Globus pallidus (tissue), 1 donor: ENCODE measurements at regions not wholly inside any gene's neighbourhood (a gene's known extent, or its start where the extent isn't known, plus 50 kb on each side); places are given as distances from the start of the nearest gene placed in this dataset.
"Not testable (repeated sequence)": the region's sequence is repeated elsewhere in the genome, so short reads cannot be mapped to it uniquely, and the experiment has no call there.

ENCODE experiments used
- DNase-seq: peaks from one replicate; pipeline ENCODE4 v3.0.0-alpha.2; 2015; ENCODE audit warnings: low spot score

DNA sequence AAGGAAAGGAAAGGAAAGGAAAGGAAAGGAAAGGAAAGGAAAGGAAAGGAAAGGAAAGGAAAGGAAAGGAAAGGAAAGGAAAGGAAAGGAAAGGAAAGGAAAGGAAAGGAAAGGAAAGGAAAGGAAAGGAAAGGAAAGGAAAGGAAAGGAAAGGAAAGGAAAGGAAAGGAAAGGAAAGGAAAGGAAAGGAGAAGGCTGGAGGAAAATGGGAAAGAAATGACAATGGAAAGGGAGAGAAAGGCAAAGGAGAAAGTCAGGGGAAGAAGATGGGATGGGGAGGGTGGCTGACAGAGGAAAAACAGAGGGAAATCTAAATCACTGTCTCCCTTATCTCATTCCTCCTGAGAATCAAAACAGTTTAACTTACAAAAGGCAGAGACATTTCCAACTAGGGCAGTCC is 156.3 kb downstream of the C1D start:
- DNase-seq, result not testable (repeated sequence)

DNA sequence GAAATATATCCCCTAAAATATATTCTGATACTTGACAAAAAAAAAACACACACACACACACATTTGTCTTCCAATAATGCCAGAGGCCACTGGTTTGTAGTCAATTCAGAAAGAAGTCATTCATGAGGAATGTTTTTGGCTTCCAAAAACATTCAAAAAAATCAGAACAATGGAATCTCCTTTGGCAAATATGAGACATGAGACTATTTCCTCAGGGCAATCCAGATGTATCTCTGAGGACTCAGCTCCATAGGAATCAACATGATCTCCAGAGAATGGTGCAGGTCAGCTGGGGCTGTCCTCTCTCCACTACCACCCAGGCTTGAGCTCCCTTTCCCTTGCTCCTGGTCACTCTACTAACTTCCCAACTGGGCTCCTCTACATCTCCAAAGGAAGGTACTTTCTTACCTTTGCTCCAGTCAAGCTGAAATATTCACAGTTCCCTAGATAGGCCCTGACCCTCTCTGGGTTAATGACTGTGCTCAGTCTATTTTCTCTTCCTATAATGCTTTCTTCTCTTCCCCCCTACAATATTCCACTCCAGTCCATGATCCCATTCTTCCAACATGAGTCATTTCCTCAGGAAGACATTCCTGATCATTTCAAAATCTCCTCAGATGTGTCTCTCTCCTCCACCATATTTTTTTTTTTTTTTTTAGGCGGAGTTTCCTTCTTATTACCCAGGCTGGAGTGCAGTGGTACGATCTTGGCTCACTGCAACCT is 145.3 kb downstream of the C1D start:
- no peak for DNase-seq

DNA sequence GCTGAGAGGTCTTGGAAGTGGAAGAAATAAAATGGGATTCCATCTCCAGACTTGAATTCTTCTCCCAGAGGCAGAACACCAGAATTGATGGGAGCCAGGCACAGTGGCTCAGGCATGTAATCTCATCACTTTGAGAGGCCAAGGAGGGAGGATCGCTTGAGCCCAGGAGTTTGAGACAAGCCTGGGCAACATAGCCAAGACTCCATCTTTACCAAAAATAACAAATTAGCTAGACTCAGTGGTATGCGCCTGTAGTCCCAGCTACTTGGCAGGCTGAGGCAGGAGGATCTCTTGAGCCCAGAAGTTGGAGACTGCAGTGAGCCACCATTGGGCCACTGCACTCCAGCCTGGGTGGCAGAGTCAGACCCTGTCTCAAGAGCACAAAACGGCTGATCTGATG is 144.3 kb downstream of the C1D start:
- DNase-seq, result no peak

DNA sequence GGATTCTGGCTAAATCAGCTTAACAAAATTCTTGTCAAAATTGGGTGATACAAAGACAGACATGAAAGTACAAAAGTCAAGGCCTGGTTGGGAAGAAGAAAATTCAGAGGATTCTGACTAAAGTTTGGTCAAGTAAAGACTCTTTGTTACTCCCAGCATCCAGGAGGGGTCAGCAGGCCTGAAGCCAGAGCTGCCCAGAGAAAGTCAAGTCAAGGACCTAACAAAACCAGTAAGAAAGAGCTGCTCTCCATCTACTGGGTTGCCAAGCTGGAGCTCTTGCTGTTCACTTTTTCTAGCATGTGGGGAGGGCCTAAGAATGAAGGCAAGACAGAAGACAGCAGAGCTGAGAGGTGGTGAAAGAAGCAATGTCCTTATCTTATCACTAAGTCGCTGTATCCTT is 143.3 kb downstream of the C1D start:
- DNase-seq, result no peak

DNA sequence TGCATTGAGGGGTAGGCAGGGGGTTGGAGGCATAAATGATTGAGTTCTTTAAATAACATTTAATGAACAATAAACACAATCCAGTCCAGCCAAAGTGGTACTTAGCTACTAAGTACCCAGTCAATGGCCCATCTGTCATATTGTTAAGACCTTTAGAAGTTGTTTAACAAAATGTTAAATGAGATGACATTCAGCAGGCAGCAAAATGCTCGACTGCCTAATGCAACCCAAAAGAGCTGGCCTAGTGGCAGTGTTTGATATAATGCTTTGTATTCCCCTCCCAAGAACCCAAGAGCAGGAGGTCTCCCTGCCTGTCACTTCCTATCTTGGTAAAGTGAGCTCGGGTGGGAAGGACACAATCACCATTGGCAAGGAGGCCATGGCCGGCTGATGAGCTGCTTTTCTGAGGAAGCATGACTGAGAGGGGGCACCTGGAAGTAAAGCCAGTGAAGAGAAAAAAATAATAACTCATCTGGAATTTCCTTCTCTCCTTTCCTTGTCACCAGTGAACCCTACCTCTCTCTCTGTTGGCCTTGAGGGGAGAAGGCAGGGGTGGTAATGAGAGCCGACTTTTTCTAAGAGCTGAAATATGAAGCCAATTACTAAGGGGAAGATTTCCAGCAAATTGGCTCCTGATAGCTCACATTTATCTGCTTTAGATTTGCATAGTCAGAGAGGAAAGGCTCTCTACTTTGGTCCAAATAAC is 140.6 kb downstream of the C1D start:
- no peak for DNase-seq

DNA sequence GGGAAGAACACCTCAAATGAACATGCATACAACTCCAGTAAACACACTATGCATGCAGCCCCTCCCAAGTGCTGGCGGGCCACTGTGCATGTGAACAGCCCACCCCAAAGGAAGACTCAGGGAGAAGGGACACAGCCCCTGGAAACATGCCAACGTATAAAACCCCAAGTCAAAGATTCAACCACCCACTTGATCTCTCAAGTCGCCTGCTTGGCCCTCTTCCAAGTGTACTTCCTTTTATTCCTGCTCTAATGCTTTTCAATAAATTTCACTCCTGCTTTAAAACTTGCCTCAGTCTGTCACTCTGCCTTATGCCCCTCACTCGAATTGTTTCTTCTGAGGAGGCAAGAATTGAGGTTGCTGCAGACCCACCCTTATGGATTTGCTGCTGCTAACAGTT is 139.1 kb downstream of the C1D start:
- no peak for DNase-seq

DNA sequence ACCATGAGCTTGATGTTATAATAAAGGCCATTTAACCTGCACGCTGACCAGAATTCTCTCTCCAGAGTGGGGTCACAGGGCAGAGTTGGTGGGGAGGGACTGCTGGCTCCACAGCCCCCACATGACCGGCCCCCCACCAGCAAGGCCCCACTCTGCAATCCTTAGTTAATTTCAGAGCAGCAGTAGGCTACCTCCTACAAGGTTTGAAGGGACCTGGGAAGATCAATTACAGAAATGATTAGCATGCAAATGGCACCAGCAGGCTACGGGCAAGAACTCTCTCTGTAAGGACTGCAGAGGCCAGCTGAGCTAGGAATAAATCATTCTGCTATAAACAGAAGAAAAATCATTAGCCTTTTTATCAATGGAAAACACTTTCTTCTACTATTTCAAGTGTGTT is 135.3 kb downstream of the C1D start:
- no peak for DNase-seq

DNA sequence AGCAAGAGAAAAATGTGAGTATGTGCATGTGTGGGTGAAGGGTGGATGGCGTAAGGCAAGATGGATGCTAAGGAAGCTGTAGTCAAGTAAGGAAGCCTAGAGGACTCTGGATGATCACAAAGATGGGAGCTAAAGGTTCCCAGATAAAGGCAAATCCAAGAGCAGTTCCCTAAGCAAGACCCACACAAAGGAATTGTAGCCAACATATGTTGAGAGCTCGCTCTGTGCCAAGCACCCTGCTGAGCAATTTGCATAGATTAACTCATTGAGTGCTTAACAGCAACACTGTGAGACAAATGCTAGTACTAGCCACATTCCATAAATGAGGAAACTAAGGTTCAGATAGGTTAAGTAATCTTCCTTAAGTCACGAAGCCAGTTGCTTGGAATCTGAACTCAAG is 132.6 kb downstream of the C1D start:
- DNase-seq, result no peak

DNA sequence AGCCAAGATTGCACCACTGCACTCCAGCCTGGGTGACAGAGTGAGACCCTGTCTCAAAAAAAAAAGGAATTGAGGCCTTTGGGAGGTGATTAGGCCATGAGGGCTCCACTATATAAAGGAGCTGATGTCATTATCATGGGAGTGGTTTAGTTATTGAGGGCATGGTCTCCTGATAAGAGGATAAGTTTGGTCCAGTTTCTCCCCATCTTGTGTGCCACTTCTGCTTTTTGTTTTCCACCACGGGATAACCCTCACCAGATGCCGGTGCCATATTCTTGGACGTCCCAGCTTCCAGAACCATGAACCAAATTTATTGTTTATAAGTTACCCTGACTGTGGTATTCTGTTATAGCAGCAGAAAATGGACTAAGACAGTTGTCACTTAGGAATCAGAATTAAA is 125.8 kb downstream of the C1D start:
- no peak for DNase-seq

DNA sequence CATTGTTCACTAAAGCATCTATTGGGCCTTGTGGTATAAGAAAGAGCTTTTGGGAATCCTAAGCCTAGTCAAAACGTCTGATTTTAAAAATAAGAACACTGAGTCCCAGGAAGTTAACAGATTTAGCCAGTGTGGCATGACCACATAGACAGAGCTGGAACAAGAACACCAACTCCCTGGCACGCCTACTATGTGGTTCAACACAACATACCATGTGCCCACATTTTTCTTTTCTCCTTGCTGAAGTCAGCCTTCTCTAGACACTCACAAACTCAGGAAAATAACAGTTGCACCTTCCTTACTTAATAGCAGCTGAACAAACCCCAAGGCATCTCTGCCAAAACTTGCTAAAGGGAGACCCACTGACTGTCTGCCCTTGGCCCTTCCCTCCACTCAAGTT is 124.8 kb downstream of the C1D start:
- DNase-seq, result no peak

DNA sequence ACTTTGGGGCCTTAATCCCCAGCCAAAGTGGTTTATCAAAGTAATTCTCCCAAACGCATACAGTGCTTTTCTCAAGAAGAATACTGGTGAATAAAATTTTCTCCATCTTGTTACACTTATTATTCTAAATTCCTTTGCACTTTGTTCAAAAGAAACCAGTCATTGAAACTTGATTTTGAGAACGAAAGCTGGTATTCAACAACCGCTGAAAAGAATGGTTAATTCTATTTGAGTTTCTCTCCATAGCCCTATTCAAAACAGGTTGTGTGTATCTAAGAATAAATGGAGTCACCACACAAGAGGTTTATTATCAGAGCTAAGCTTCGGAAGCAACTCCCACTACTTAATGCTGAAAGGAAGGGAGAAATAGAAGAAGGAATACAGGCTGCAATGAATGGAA is 117.7 kb downstream of the C1D start:
- no peak for DNase-seq

DNA sequence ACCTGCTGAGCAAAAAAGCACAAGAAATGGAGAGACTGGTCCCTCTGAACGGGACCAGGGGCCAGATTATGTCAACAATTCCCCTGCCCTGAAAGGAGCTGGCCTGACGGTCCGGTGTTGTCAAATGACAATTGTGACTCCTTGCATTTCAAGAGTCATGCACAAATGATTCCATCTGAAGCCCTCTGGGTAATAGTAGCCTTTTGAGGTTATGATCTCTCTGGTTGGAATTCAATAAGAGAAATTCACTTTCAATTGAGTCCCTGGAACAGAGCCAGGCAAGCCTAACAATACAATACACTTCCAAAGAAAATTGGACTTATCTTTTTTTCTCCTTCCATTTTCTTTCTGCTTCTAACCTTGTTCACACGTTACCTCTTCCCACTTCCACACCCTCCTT is 116.9 kb downstream of the C1D start:
- no peak for DNase-seq

DNA sequence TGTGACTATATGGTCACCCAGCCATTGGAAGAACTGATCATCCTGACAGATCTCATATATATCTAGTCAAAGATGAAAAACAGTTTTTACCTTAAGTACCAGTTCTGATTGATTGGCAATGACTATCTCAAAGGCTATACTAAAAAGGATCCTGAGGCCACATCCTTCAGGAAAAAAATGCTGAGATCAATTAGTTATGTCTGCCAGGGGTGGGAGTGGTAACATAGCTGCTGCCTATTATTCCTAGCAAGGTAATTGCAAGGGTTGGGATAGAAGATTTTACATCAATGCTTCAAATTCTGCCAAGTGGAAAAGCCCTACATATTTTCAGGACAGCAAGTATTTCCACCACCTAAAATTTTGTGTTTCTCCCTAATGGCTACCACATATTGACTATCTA is 114.7 kb downstream of the C1D start:
- DNase-seq, result no peak

DNA sequence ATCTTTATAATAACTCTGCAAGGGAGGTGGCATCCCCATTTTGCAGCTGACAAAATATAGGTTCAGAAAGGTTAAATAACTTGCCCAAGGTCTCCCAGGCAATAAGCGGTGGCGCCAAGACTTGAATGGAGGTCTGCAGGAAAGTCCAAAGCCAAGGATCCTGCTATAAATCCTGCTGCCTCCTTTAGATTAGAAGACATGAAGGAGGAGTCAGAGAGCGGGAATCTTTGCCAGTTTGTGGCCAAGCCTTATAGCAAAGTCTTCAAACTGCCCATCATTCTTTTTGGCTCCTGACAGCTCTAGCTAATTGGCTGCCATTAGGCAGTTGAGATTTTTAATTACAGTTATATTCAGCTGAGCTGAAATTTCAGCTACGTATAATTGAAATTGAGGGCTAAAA is 114.3 kb downstream of the C1D start:
- DNase-seq, result no peak

DNA sequence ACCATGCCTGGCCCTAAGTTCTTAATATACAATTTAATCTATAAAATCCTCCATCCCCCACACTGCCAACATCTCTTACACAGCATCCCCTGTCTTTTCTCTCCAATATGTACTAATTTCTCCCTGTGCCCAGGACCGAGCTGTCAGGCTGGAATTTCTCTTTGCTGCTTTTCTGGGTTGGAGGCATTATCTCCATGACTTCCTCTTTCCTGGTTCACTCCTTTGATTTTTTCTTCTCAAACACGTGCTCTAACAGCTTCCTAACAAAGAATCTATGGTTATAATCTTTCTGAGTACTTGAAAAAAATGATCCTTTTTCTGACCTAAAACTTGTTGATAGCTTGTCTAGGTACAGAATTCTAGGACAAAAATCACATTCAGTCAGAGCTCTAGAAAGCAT is 112.8 kb downstream of the C1D start:
- DNase-seq, result no peak

DNA sequence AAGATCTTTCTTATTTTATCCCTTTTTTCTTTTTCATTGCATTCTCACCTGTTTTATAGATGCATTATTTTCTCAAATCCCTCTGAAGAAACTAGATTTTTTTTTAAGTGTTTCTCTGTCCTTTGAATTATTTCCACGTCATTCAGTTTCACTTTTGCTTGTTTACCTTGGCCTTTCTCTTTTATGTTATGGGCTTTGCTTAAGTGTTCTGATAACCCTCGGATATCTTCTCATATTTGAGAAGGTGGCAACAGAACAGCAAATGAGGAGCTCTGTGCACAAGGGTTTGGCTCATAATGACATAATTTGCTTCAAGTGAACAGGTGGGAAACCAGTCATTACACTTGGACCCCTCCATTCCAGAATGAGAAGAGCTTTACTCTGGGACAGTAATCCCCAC is 111.9 kb downstream of the C1D start:
- DNase-seq, result no peak

DNA sequence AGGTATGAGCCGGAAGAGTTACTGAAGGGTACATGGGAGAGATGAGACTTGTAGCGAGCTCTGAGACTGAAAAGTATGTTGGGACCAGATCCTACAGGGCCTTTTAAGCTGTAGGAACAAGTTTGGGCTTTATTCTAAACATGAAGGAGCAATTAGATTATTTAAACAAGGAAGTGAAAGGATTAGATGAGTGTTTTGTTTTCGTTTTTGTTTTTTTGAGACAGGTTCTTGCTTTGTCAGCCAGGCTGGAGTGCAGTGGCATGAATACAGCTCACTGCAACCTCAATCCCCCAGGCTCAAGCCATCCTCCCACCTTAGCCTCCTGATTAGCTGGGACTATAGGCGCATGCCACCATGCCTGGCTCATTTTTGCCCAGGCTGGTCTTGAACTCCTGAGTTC is 110.7 kb downstream of the C1D start:
- no peak for DNase-seq

DNA sequence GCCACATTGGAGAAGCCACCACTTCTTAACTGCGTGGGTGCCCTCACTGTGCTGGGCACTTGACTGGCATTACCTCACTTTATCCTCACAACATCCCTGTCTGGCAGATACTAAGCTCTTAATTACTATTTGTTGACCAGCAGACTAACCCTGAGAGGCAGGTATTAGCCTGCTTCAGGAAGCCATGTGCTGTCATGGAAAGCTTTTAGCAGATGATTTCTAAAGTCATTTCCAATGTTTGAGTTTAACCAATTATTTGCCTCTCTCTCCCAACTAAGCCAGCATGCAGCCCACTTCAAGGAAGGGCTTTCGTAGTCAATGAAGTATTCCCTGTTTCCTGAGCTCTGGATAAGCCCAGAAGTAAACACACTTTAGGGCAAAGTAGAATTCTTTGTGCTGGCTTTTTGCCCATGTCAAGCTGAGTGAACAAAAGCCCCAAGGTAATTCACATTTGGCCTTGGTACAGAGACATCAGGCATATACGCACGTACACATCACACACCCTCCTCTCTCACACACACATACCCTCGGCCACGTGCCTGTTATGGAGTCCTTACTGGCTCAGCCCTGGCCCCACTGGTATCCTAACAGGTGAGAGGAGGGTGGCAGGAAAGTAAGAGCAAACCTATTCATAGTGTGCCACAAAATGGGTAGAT is 108.6 kb downstream of the C1D start:
- no peak for DNase-seq

DNA sequence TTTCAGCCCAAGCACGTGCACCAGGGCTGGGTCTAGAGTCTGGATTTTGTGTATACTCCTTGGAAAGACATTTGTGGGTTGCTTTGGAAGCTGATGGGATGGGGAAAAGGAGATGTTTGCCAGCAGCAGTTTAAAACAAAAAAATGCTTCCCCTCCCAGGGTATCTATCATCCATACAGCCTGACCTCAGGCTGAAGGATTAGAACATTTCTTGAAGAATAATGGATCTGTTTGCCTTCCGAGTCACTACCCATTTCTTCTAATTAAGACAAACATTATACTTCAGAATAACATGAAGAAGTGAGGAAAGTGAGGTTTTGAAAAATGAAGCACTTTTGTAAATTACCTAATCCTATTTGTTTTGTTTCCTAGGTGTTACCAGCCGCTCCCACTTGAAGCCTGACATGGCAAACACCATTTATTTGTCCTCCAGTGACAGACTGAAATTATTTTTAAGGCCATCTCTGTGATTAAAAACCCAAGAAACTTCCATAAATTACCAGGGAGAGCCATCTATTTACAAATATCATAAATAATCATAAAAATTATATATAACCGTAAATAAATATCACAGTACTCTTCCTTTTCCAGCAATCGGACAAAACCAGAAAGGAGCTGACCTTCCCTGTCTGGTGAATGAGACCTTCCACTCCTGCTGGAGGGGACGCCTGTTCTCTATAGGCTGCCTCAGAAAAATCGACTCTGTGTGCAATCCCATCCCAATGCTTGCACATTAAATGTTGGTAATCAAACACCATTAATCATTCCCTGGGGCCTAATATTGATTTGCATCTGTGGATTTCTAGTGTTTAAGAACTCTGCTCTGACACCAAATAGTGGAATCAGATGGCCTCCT is 106.8 kb downstream of the C1D start:
- no peak for DNase-seq

DNA sequence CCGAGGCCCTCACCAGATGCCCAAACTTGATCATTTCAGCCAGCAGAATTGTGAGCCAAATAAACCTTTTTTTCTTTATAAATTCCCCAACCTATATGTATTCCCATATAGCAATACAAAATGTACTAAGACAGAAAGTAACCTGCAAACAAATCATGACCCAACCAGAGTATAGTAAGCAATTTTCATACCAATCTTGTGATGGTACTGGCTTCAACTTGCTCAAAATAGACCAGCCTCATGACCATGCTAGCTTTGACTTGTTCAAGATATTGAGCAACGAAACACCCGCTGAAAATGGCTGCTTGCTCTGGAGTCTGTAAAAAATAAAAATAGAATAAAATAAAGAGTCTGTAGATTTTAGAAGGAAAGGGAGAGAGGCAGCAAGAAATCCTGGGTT is 97.6 kb downstream of the C1D start:
- DNase-seq, result no peak

DNA sequence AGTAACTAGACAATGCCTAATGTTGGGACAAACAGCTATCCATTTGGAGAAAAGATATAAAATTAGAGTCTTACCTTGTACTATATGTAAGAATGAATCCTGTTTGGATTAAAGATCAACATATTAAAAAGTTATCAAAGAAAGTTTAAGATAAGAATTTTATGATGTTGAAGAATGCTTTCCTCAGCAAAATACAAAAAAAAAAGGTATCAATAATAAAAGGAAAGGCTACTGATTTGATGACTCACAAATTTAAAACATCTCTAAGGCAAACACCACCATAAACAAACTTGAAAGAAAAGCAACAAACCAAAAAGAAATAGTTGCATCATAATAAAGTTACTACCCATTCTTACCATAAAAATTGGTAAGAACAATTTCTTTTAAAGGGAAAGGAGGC is 92.7 kb downstream of the C1D start:
- DNase-seq, result no peak

DNA sequence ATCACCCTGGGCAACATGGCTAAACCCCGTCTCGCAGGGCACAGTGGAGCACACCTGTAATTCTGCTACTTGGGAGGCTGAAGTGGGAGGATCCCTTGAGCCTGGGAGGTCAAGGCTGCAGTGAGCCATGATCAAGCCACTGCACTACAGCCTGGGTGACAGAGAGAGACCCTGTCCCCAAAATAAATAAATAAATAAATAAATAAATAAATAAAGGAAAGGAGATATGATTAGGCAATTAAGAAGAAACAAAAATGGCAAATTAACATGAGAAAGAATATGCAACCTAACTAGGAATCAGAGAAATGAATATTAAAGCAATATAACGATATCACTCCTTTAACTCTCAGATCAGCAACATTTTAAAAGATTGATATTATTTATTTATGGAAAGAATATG is 92.3 kb downstream of the C1D start:
- DNase-seq, result no peak
